ENCODE measurements at regions not wholly inside any gene's neighbourhood (a gene's known extent, or its start where the extent isn't known, plus 50 kb on each side); places are given as distances from the start of the nearest gene placed in this dataset.
"Not testable (repeated sequence)": the region's sequence is repeated elsewhere in the genome, so short reads cannot be mapped to it uniquely, and the experiment has no call there.

DNA sequence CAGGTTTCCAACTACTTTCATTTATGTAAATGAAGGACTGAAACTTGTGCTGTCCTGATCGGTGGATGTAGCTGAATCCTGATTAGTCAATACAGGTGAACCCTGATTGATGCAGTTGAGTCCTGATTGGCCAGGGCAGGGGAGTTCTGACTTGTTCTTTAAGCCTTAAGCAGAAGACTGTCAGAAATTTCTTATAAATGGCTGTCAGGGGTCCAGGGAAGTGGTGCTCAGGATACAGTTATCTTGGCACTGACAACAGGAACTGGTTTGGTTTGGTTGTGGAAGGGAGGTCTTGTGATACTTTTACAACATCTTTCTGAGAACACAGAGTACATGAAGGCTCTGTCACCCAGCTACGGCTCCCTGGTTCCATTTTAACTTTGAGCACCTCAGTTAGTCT, 132.1 kb downstream of the KCNJ12 start:
- no peak for DNase-seq (ENCODE audit: low read depth in 1 of 2, low spot score in 2 of 2)
- Histone ChIP-seq H3K27ac (no peak overlapping the region), H3K36me3 (no peaks in the 10 kb centered on the region), H3K9me3 (replicated peaks) (no peaks in the 10 kb centered on the region), H3K4me3 (no peak overlapping the region), H3K27me3 (replicated peaks) (peaks cover 11% of the 10 kb centered on the region), H3K4me1 (replicated peaks) (0 out of 2 replicates have a peak, but pooled peaks cover 4% of the 10 kb centered on the region)

DNA sequence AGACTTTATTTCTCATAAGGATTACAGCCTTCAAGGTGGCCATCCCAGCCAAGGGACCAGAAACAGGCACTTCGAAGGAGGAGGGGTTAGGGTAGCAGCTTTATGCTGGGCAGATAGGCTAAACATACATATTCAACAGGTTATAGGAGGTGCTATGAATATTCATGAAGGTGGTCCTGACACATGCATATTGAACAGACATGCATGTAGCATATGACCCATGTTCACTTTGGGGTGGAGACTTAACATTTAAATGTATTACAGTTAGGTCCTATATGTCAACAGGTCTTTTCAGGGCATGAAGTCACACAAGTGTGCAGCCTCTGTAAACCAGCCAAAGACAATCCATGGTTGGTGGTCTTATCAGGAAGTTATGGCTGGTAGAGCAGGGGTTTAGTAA, 133.2 kb downstream of the KCNJ12 start:
- DNase-seq (ENCODE audit: low read depth in 1 of 2, low spot score in 2 of 2); H3K27ac ChIP-seq; H3K9me3 ChIP-seq (replicated peaks); H3K4me3 ChIP-seq; H3K36me3 ChIP-seq; H3K4me1 ChIP-seq (replicated peaks): not testable (repeated sequence)
- H3K27me3 ChIP-seq (replicated peaks) = peaks cover 11% of the 10 kb centered on the region

DNA sequence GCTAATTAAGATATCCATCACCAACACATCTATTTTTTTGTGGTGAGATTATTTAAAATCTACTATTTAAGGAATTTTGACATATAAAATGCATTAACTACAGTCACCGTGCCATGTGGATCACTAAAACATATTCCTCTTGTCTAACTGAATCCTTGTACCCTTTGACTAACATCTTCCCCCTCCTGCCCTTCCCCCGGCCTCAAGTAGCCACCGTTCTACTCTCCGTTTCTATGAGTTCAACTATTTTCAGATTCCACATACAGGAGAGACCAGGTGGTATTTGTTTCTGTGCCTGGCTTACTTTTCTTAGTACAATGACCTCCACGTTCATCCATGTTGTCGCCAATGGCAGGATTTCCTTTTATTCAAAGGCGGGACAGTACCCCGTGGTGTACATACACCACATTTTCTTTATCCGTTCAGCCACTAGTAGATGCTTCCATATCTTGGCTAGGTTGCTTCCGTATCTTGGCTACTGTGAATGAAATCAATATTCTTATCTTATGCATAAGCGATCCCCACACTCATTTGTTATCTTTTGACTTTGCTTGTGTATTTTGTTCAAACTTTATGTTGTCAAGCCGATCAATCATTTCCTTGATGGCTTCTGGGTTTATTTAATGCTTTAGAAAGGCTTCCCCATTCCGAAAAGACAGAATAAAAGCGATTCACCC, 134.7 kb downstream of the KCNJ12 start:
- no peaks in the 10 kb centered on the region for H3K9me3 ChIP-seq (replicated peaks)
- no peaks in the 10 kb centered on the region for H3K36me3 ChIP-seq
- H3K27me3 ChIP-seq (replicated peaks) = peaks cover 11% of the 10 kb centered on the region
- no peak overlapping the region for H3K27ac ChIP-seq
- no peak for DNase-seq (ENCODE audit: low read depth in 1 of 2, low spot score in 2 of 2)
- 0 out of 2 replicates have a peak, but pooled peaks cover 4% of the 10 kb centered on the region for H3K4me1 ChIP-seq (replicated peaks)
- no peak overlapping the region for H3K4me3 ChIP-seq

- H3K27ac ChIP-seq = no peak overlapping the region
- H3K27me3 ChIP-seq (replicated peaks) = peaks cover 11% of the 10 kb centered on the region
- no peaks in the 10 kb centered on the region for H3K36me3 ChIP-seq
- H3K9me3 ChIP-seq (replicated peaks) = no peaks in the 10 kb centered on the region
- H3K4me3 ChIP-seq = peak overlapping the region; percentile 16; the same call in 1 of the 2 replicates
- H3K4me1 ChIP-seq (replicated peaks) = 0 out of 2 replicates have a peak, but pooled peaks cover 4% of the 10 kb centered on the region
- DNase-seq (ENCODE audit: low read depth in 1 of 2, low spot score in 2 of 2) = peak; percentile 58 to 72
These were observed 135.4 kb downstream of the KCNJ12 start for GRCh38 chr17:21511363-21512195.

DNA sequence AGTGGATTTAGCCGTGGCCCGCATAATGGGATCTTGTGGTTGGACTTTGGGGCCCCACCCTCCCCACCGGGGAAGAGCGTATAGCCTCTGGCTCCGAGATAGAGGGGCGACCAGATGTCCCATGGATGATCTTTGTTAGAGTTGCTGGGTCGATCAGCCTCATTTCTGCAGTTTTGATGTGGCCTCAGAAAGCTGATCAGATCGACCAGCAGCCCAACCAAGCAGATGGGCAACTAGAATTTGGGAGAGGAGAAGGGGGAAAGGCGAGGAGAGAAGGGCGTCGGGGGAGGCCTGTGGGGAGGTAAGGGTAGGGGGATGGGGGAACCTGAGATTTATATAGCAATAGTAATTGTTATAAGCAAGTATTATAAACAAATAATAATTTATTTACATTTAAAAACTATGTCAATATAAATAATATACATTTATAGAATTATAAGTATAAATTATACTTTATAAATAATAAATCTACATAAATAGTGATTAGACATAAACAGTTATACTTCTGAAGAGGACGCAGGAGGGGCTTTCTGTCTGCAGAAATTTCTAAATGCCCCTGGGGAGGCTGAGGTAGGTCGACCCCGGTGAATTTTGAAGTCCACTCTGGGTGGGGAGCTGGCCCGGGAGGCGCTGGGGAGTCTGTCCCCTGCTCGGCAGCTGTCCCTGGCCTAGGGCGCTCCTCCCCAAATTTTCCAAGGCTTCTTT, 136.3 kb downstream of the KCNJ12 start:
- Histone ChIP-seq H3K27me3 (replicated peaks) (peaks cover 11% of the 10 kb centered on the region), H3K9me3 (replicated peaks) (no peaks in the 10 kb centered on the region), H3K36me3 (no peaks in the 10 kb centered on the region), H3K27ac (no peak overlapping the region), H3K4me3 (no peak overlapping the region), H3K4me1 (replicated peaks) (0 out of 2 replicates have a peak, but pooled peaks cover 4% of the 10 kb centered on the region)
- no peak for DNase-seq (ENCODE audit: low read depth in 1 of 2, low spot score in 2 of 2)

GRCh38 chr17:21513012-21513570, 136.9 kb downstream of the KCNJ12 start:
- no peaks in the 10 kb centered on the region for H3K9me3 ChIP-seq (replicated peaks)
- H3K27me3 ChIP-seq (replicated peaks) = peaks cover 11% of the 10 kb centered on the region
- no peak overlapping the region for H3K27ac ChIP-seq
- 0 out of 2 replicates have a peak, but pooled peaks cover 4% of the 10 kb centered on the region for H3K4me1 ChIP-seq (replicated peaks)
- no peak overlapping the region for H3K4me3 ChIP-seq
- peak; percentile 51 to 68 for DNase-seq (ENCODE audit: low read depth in 1 of 2, low spot score in 2 of 2)
- H3K36me3 ChIP-seq = no peaks in the 10 kb centered on the region

- not testable (repeated sequence) for H3K4me1 ChIP-seq (replicated peaks); H3K9me3 ChIP-seq (replicated peaks); H3K36me3 ChIP-seq; H3K4me3 ChIP-seq; DNase-seq (ENCODE audit: low read depth in 1 of 2, low spot score in 2 of 2); H3K27ac ChIP-seq
- peaks cover 11% of the 10 kb centered on the region for H3K27me3 ChIP-seq (replicated peaks)
These were observed 138.4 kb downstream of the KCNJ12 start for GRCh38 chr17:21514567-21514966.

GRCh38 chr17:21517538-21518293, 141.6 kb downstream of the KCNJ12 start:
- no peak for DNase-seq (ENCODE audit: low read depth in 1 of 2, low spot score in 2 of 2)
- no peaks in the 10 kb centered on the region for H3K4me1 ChIP-seq (replicated peaks)
- H3K9me3 ChIP-seq (replicated peaks) = no peaks in the 10 kb centered on the region
- H3K27ac ChIP-seq = no peak overlapping the region
- H3K4me3 ChIP-seq = no peak overlapping the region
- no peaks in the 10 kb centered on the region for H3K36me3 ChIP-seq
- H3K27me3 ChIP-seq (replicated peaks) = no peaks in the 10 kb centered on the region

DNA sequence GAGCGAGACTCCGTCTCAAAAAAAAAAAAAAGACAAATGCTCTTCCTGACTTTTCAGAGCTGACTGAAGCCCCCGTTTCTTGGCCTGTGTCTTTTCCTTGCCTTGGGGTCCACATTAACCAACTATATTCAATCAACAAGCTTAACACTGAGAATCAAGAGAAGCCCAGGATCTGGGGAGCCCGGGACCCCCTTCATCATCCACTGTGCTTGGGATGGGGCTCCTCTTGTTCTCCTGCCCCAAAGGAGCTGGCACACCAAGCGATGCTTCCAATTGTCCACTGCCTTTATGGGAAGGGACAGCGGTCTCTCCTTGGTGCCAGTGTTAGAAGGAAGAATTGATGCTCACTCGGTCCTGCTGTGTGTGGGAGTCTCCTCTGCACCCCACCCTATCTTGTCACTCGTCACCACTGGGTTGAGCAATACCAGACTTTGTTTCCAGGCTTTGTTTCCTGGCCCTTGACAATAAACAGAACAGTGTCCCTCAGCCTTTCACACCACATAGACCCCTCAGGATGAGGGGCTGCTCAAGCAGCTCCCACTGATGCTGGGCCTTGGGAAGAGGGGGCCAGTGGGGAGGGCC, 146.7 kb downstream of the KCNJ12 start:
- Histone ChIP-seq H3K27me3 (replicated peaks) (no peaks in the 10 kb centered on the region), H3K27ac (no peak overlapping the region), H3K9me3 (replicated peaks) (no peaks in the 10 kb centered on the region), H3K36me3 (no peaks in the 10 kb centered on the region), H3K4me1 (replicated peaks) (no peaks in the 10 kb centered on the region), H3K4me3 (no peak overlapping the region)
- no peak for DNase-seq (ENCODE audit: low read depth in 1 of 2, low spot score in 2 of 2)

DNA sequence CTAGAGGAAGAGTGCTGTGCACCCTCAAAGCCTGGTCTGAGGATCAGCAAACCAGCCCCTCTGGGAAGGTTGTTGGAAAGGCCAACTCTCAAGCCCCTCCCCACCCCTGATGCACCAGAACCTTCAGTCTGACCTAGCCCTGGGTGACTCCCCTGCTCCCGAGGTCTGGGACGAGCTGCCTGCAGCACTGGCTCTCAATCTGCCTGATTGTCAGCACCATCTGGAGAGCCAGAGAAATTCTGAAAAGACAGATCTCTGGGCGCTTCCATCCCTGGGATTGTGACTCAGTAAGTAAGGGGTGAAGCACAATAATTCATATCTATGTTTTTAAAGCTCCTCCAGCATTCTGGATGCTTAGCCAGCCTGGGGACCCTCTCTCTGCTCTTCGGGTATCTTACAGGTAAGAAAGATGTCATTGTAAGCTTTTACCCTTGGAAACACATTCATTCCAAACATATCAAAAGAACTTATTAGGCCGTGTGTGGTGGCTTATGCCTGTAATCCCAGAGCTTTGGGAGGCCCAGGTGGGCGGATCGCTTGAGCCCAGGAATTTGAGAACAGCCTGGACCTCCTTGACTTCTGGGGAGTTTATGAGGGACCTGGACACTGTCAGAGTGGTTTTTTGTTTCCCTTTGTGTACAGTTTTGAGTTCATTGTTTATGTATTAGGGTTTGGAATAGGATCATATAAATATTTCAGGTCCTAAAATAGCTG, 147.5 kb downstream of the KCNJ12 start:
- no peaks in the 10 kb centered on the region for H3K27me3 ChIP-seq (replicated peaks)
- DNase-seq (ENCODE audit: low read depth in 1 of 2, low spot score in 2 of 2) = no peak
- no peaks in the 10 kb centered on the region for H3K36me3 ChIP-seq
- H3K9me3 ChIP-seq (replicated peaks) = no peaks in the 10 kb centered on the region
- H3K4me1 ChIP-seq (replicated peaks) = no peaks in the 10 kb centered on the region
- H3K27ac ChIP-seq = no peak overlapping the region
- H3K4me3 ChIP-seq = no peak overlapping the region

DNA sequence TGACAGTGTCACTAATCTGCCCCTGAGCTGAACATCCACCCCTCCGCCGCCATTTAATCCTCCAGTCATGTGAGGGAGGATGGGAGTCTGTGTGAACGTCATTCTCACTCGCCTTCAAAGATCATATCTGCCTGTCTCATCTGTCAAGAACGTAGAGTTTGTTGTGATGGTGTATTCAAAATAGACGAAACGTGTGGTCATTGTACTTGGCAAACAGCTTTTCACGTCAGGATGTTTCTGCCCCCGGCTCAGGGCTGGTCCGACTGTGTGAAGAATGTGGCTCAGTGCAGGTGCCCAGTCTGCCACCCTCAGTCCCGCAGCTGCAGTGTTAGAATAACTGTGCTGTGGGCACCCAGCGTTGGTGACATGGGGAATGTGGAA, 148.0 kb downstream of the KCNJ12 start:
- Histone ChIP-seq H3K27ac (no peak overlapping the region), H3K4me1 (replicated peaks) (no peaks in the 10 kb centered on the region), H3K27me3 (replicated peaks) (no peaks in the 10 kb centered on the region), H3K36me3 (no peaks in the 10 kb centered on the region), H3K9me3 (replicated peaks) (no peaks in the 10 kb centered on the region), H3K4me3 (no peak overlapping the region)
- DNase-seq (ENCODE audit: low read depth in 1 of 2, low spot score in 2 of 2) = peak in 1 of 2 experiments; percentile 6

- H3K4me1 ChIP-seq (replicated peaks) = no peaks in the 10 kb centered on the region
- H3K36me3 ChIP-seq = no peaks in the 10 kb centered on the region
- H3K27me3 ChIP-seq (replicated peaks) = no peaks in the 10 kb centered on the region
- DNase-seq (ENCODE audit: low read depth in 1 of 2, low spot score in 2 of 2) = no peak
- H3K9me3 ChIP-seq (replicated peaks) = no peaks in the 10 kb centered on the region
- H3K4me3 ChIP-seq = no peak overlapping the region
- H3K27ac ChIP-seq = no peak overlapping the region
These were observed 149.4 kb downstream of the KCNJ12 start for GRCh38 chr17:21525464-21526130.

All from SJSA1 (cell line).